Trophoblast cell (in vitro differentiated cells and primary cell): ENCODE measurements at regions not wholly inside any gene's neighbourhood (a gene's known extent, or its start where the extent isn't known, plus 50 kb on each side); places are given as distances from the start of the nearest gene placed in this dataset.

Experiments used
- DNase-seq, 2 donors: peaks; one replicate each; pipeline ENCODE4 v3.0.0-alpha.2; 2016
- H2AFZ ChIP-seq: 2 replicates; pipeline ENCODE4 v1.6.1; 2013; ENCODE audit warnings: low read length, moderate library complexity, mild to moderate bottlenecking; ENCODE audit not compliant: insufficient read depth, poor library complexity
- H2AK5ac ChIP-seq: 2 replicates; pipeline ENCODE4 v1.6.1; 2013; ENCODE audit warnings: mild to moderate bottlenecking, low read length
- H2BK120ac ChIP-seq: 2 replicates; pipeline ENCODE4 v1.6.1; 2013; ENCODE audit warnings: low read length, mild to moderate bottlenecking, moderate library complexity; ENCODE audit not compliant: insufficient read depth, poor library complexity
- H2BK12ac ChIP-seq: 2 replicates; pipeline ENCODE4 v1.6.1; 2013; ENCODE audit warnings: mild to moderate bottlenecking, low read length, moderate library complexity
- H2BK5ac ChIP-seq: 2 replicates; pipeline ENCODE4 v1.6.1; 2013; ENCODE audit warnings: low read length, low read depth, moderate library complexity, mild to moderate bottlenecking; ENCODE audit not compliant: poor library complexity
- H3K14ac ChIP-seq: 2 replicates; pipeline ENCODE4 v1.6.1; 2013; ENCODE audit warnings: mild to moderate bottlenecking, low read length
- H3K18ac ChIP-seq: 2 replicates; pipeline ENCODE4 v1.6.1; 2013; ENCODE audit warnings: mild to moderate bottlenecking, low read length
- H3K23ac ChIP-seq: 2 replicates; pipeline ENCODE4 v1.6.1; 2013; ENCODE audit warnings: low read length
- H3K27ac ChIP-seq: 2 replicates; pipeline ENCODE4 v1.5.1; 2013; ENCODE audit warnings: low read depth, mild to moderate bottlenecking, inconsistent platforms, low read length, moderate library complexity
- H3K27me3 ChIP-seq: 2 replicates; pipeline ENCODE4 v1.6.1; 2013; ENCODE audit warnings: inconsistent platforms, mild to moderate bottlenecking, low read length, moderate library complexity; ENCODE audit not compliant: insufficient read depth
- H3K36me3 ChIP-seq, 2 experiments: 1 replicate in 1 of 2; 2 replicates in 1 of 2; pipeline ENCODE4 v1.6.1; 2013; ENCODE audit warnings: low read length in 2 of 2, mild to moderate bottlenecking in 2 of 2, moderate library complexity in 1 of 2; ENCODE audit not compliant: insufficient read depth in 2 of 2, control insufficient read depth in 1 of 2
- H3K4ac ChIP-seq: 2 replicates; pipeline ENCODE4 v1.6.1; 2013; ENCODE audit warnings: low read depth, mild to moderate bottlenecking, low read length, moderate library complexity
- H3K4me1 ChIP-seq, 2 experiments: 1 replicate in 1 of 2; 2 replicates in 1 of 2; pipeline ENCODE4 v1.6.1; 2013; ENCODE audit warnings: low read length in 2 of 2, mild to moderate bottlenecking in 2 of 2, moderate library complexity in 1 of 2; ENCODE audit not compliant: insufficient read depth in 2 of 2, control insufficient read depth in 1 of 2
- H3K4me2 ChIP-seq: 2 replicates; pipeline ENCODE4 v1.6.1; 2013; ENCODE audit warnings: inconsistent platforms, mild to moderate bottlenecking, low read length, moderate library complexity
- H3K4me3 ChIP-seq: 2 replicates; pipeline ENCODE4 v1.5.1; 2013; ENCODE audit warnings: mild to moderate bottlenecking, low read depth, low read length, inconsistent platforms
- H3K79me1 ChIP-seq: one replicate; pipeline ENCODE4 v1.6.1; 2013; ENCODE audit warnings: low read length
- H3K79me2 ChIP-seq: 2 replicates; pipeline ENCODE4 v1.6.1; 2013; ENCODE audit warnings: low read length, mild to moderate bottlenecking; ENCODE audit not compliant: control insufficient read depth, insufficient read depth, poor library complexity
- H3K9ac ChIP-seq: 2 replicates; pipeline ENCODE4 v1.6.1; 2013; ENCODE audit warnings: mild to moderate bottlenecking, low read length
- H3K9me3 ChIP-seq: 2 replicates; pipeline ENCODE4 v1.6.1; 2013; ENCODE audit warnings: low read depth, mild to moderate bottlenecking, control low read depth, inconsistent platforms, low read length; ENCODE audit not compliant: insufficient read depth
- H4K12ac ChIP-seq: 2 replicates; pipeline ENCODE4 v1.6.1; 2013; ENCODE audit warnings: low read depth, mild to moderate bottlenecking, low read length, moderate library complexity
- H4K8ac ChIP-seq: 2 replicates; pipeline ENCODE4 v1.6.1; 2013; ENCODE audit warnings: low read depth, mild to moderate bottlenecking, low read length, moderate library complexity
- H4K91ac ChIP-seq: one replicate; pipeline ENCODE4 v1.6.1; 2013; ENCODE audit warnings: low read depth, mild to moderate bottlenecking, low read length, moderate library complexity
- WGBS: extraction: QIAGEN DNeasy Blood & Tissue Kit; methylation state at CpG from one replicate; pipeline ENCODE4 v1.1.7; 2013; ENCODE audit warnings: missing lambda C conversion rate; ENCODE audit not compliant: insufficient read length, insufficient coverage; ENCODE audit errors: extremely low coverage; 5-methylcytosine and 5-hydroxymethylcytosine counted together

GRCh38 chr2:59933948-59934347, 619.5 kb downstream of the BCL11A start:
- Histone ChIP-seq H3K4me1 (no peaks in the 10 kb centered on the region), H2BK5ac (no peak overlapping the region), H4K91ac (no peak overlapping the region)

GRCh38 chr2:59932341-59932740, 621.1 kb downstream of the BCL11A start:
- Histone ChIP-seq H3K4me2 (no peak overlapping the region), H2BK120ac (no peak overlapping the region), H2AFZ (no peak overlapping the region), H3K9ac (no peak overlapping the region), H3K14ac (no peak overlapping the region), H3K9me3 (no peaks in the 10 kb centered on the region), H3K79me1 (no peaks in the 10 kb centered on the region), H3K36me3 (no peaks in the 10 kb centered on the region), H3K79me2 (no peaks in the 10 kb centered on the region), H3K23ac (no peak overlapping the region), H3K4ac (no peak overlapping the region), H4K8ac (no peak overlapping the region), H4K12ac (no peak overlapping the region), H2BK12ac (no peak overlapping the region), H3K4me1 (no peaks in the 10 kb centered on the region), H3K18ac (no peak overlapping the region), H3K27ac (no peak overlapping the region), H3K4me3 (no peak overlapping the region), H3K27me3 (no peaks in the 10 kb centered on the region), H4K91ac (no peak overlapping the region), H2AK5ac (no peak overlapping the region), H2BK5ac (no peak overlapping the region)
- peak in 1 of 2 donors; percentile 3 for DNase-seq
- WGBS, result no CpG with 5 or more reads among the region's 5 CpGs

More at GRCh38 chr2:59933948-59934347, 619.5 kb downstream of the BCL11A start:
- Histone ChIP-seq H3K27ac (no peak overlapping the region), H3K79me1 (no peaks in the 10 kb centered on the region), H2AFZ (no peak overlapping the region), H3K36me3 (no peaks in the 10 kb centered on the region), H2BK12ac (no peak overlapping the region), H3K4me3 (no peak overlapping the region), H3K18ac (no peak overlapping the region), H3K27me3 (no peaks in the 10 kb centered on the region), H3K4ac (no peak overlapping the region), H3K14ac (no peak overlapping the region), H3K4me2 (no peak overlapping the region), H2AK5ac (no peak overlapping the region), H3K9me3 (no peaks in the 10 kb centered on the region), H3K9ac (no peak overlapping the region), H3K23ac (no peak overlapping the region), H2BK120ac (no peak overlapping the region), H4K8ac (no peak overlapping the region), H4K12ac (no peak overlapping the region), H3K79me2 (no peaks in the 10 kb centered on the region)
- no peak for DNase-seq
- no CpG with 5 or more reads among the region's 3 CpGs for WGBS

- H3K14ac ChIP-seq, result no peak overlapping the region
- H2BK120ac ChIP-seq, result no peak overlapping the region
- H3K9ac ChIP-seq, result no peak overlapping the region
- no peak overlapping the region for H2BK12ac ChIP-seq
- H3K79me1 ChIP-seq, result no peaks in the 10 kb centered on the region
- H2AFZ ChIP-seq, result no peak overlapping the region
- no peaks in the 10 kb centered on the region for H3K9me3 ChIP-seq
- H3K4me1 ChIP-seq, result no peaks in the 10 kb centered on the region
- no peak overlapping the region for H3K27ac ChIP-seq
- no peaks in the 10 kb centered on the region for H3K36me3 ChIP-seq
- no peak for DNase-seq
- H4K91ac ChIP-seq, result no peak overlapping the region
- H3K4me3 ChIP-seq, result no peak overlapping the region
- H3K18ac ChIP-seq, result no peak overlapping the region
- no peak overlapping the region for H3K4ac ChIP-seq
- no peaks in the 10 kb centered on the region for H3K27me3 ChIP-seq
- no peak overlapping the region for H2BK5ac ChIP-seq
- no peaks in the 10 kb centered on the region for H3K79me2 ChIP-seq
- H2AK5ac ChIP-seq, result no peak overlapping the region
- WGBS, result no CpG with 5 or more reads among the region's 4 CpGs
- no peak overlapping the region for H4K12ac ChIP-seq
- no peak overlapping the region for H4K8ac ChIP-seq
- H3K23ac ChIP-seq, result no peak overlapping the region
- H3K4me2 ChIP-seq, result no peak overlapping the region
These were observed 623.0 kb downstream of the BCL11A start for GRCh38 chr2:59930430-59930829.

GRCh38 chr2:59926731-59927130, 626.7 kb downstream of the BCL11A start:
- H4K12ac ChIP-seq, result no peak overlapping the region
- H2BK12ac ChIP-seq, result no peak overlapping the region
- no peak overlapping the region for H3K27ac ChIP-seq
- H2BK5ac ChIP-seq, result no peak overlapping the region
- no peak overlapping the region for H2AFZ ChIP-seq
- no peak overlapping the region for H4K91ac ChIP-seq
- no peaks in the 10 kb centered on the region for H3K36me3 ChIP-seq
- no peak overlapping the region for H3K4ac ChIP-seq
- H3K18ac ChIP-seq, result no peak overlapping the region
- H3K79me2 ChIP-seq, result no peaks in the 10 kb centered on the region
- H3K4me1 ChIP-seq, result no peaks in the 10 kb centered on the region
- H3K9ac ChIP-seq, result no peak overlapping the region
- H3K9me3 ChIP-seq, result no peaks in the 10 kb centered on the region
- no peak for DNase-seq
- H3K23ac ChIP-seq, result no peak overlapping the region
- H3K14ac ChIP-seq, result no peak overlapping the region
- no peak overlapping the region for H3K4me2 ChIP-seq
- H3K79me1 ChIP-seq, result no peaks in the 10 kb centered on the region
- H3K27me3 ChIP-seq, result no peaks in the 10 kb centered on the region
- H2BK120ac ChIP-seq, result no peak overlapping the region
- H3K4me3 ChIP-seq, result no peak overlapping the region
- no peak overlapping the region for H4K8ac ChIP-seq
- WGBS, result no CpG with 5 or more reads among the region's 13 CpGs
- no peak overlapping the region for H2AK5ac ChIP-seq
